HG03558 (cell line): ENCODE measurements at regions not wholly inside any gene's neighbourhood (a gene's known extent, or its start where the extent isn't known, plus 50 kb on each side); places are given as distances from the start of the nearest gene placed in this dataset.
A peak's percentile ranks its signal among the peaks of the same experiment; 100 is the strongest.

ENCODE experiments used
- ATAC-seq: cut with Tn5 transposase; IDR thresholded peaks from one replicate; pipeline ENCODE4 v1.9.1; 2021; ENCODE audit warnings: moderate number of reproducible peaks; ENCODE audit not compliant: unreplicated experiment; ENCODE audit errors: extremely low read depth

- no peak for ATAC-seq
Observed at GRCh38 chr6:11366934-11367637, 134.6 kb upstream of the NEDD9 start.

- ATAC-seq: peak; percentile 65
Observed at GRCh38 chr6:11366183-11366933, 133.9 kb upstream of the NEDD9 start.

GRCh38 chr6:11364971-11365397 is 132.5 kb upstream of the NEDD9 start:
- ATAC-seq: no peak

GRCh38 chr6:11363881-11364576 is 131.6 kb upstream of the NEDD9 start:
- no peak for ATAC-seq

GRCh38 chr6:11362564-11362963 is 130.1 kb upstream of the NEDD9 start:
- ATAC-seq: no peak

- ATAC-seq: no peak
Observed at GRCh38 chr6:11358904-11359830, 126.7 kb upstream of the NEDD9 start.

- ATAC-seq: no peak
Observed at GRCh38 chr6:11357285-11357684, 124.8 kb upstream of the NEDD9 start.

GRCh38 chr6:11356404-11357155 is 124.1 kb upstream of the NEDD9 start:
- ATAC-seq: no peak

GRCh38 chr6:11353921-11354389 is 121.5 kb upstream of the NEDD9 start:
- no peak for ATAC-seq

GRCh38 chr6:11350294-11350693 is 117.8 kb upstream of the NEDD9 start:
- ATAC-seq: no peak

GRCh38 chr6:11349880-11350279 is 117.4 kb upstream of the NEDD9 start:
- no peak for ATAC-seq

GRCh38 chr6:11346516-11346915 is 114.0 kb upstream of the NEDD9 start:
- peak; percentile 45 for ATAC-seq

GRCh38 chr6:11345536-11345935 is 113.1 kb upstream of the NEDD9 start:
- ATAC-seq: no peak

- ATAC-seq: no peak
Observed at GRCh38 chr6:11343963-11344723, 111.7 kb upstream of the NEDD9 start.

- ATAC-seq: no peak
Observed at GRCh38 chr6:11341867-11342266, 109.4 kb upstream of the NEDD9 start.

- ATAC-seq: no peak
Observed at GRCh38 chr6:11341303-11341702, 108.8 kb upstream of the NEDD9 start.

GRCh38 chr6:11339380-11339779 is 106.9 kb upstream of the NEDD9 start:
- ATAC-seq: no peak

- ATAC-seq: no peak
Observed at GRCh38 chr6:11337306-11337705, 104.8 kb upstream of the NEDD9 start.

- ATAC-seq: no peak
Observed at GRCh38 chr6:11335826-11336225, 103.4 kb upstream of the NEDD9 start.
